ENCODE measurements at regions not wholly inside any gene's neighbourhood (a gene's known extent, or its start where the extent isn't known, plus 50 kb on each side); places are given as distances from the start of the nearest gene placed in this dataset.

DNA sequence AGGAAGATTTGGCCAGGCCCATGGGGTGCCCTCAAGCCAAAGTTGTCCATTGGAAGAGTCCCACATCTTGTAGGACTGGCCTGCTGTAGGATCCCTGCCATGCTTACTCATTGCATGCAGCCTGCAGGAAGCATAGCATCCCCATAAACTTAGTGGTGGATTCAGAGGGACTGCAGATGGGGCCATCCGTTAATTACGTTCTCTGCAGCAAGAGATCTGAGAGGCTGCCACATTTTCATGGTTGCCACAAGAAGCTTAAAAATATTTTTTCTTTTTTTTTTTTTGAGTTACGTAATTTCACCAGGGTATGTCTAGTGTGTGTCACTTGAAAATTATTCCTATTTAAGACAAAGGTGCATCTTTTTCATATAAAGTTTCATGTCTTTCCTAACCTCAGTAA lies 329.7 kb upstream of the USP24 start:
- TF ChIP-seq YY1 (IDR thresholded peaks at IDR 0.05; ENCODE audit: insufficient read depth, insufficient read length) (no peak), ZNF274 (IDR thresholded peaks at IDR 0.05; ENCODE audit: low read depth, low read length) (no peak)

Data from NT2/D1 (cell line).